Parathyroid adenoma (tissue), 2 donors: ENCODE measurements at regions not wholly inside any gene's neighbourhood (a gene's known extent, or its start where the extent isn't known, plus 50 kb on each side); places are given as distances from the start of the nearest gene placed in this dataset.

Experiments
- H2AFZ ChIP-seq: fragments of 300-600 bp; sonication (generic); one replicate; pipeline ENCODE4 v1.7.0; 2017; ENCODE audit warnings: antibody characterized with exemption, mild to moderate bottlenecking
- H3K27ac ChIP-seq: fragments of 300-600 bp; sonication (generic); one replicate; pipeline ENCODE4 v1.7.0; 2017
- H3K27me3 ChIP-seq: fragments of 300-600 bp; sonication (generic); one replicate; pipeline ENCODE4 v1.7.0; 2017; ENCODE audit warnings: low read length; ENCODE audit not compliant: control insufficient read depth, insufficient read depth
- H3K36me3 ChIP-seq: fragments of 300-600 bp; sonication (generic); one replicate; pipeline ENCODE4 v1.7.0; 2017; ENCODE audit warnings: low read length; ENCODE audit not compliant: control insufficient read depth, insufficient read depth
- H3K4me1 ChIP-seq: fragments of 300-600 bp; sonication (generic); one replicate; pipeline ENCODE4 v1.7.0; 2017; ENCODE audit warnings: control low read depth
- H3K4me2 ChIP-seq: fragments of 300-600 bp; sonication (generic); one replicate; pipeline ENCODE4 v1.7.0; 2017; ENCODE audit warnings: low read length
- H3K4me3 ChIP-seq: fragments of 300-600 bp; sonication (generic); one replicate; pipeline ENCODE4 v1.7.0; 2017; ENCODE audit warnings: low read depth, low read length
- H3K79me2 ChIP-seq: fragments of 300-600 bp; sonication (generic); one replicate; pipeline ENCODE4 v1.7.0; 2017; ENCODE audit warnings: control low read depth
- H3K9ac ChIP-seq: fragments of 300-600 bp; sonication (generic); one replicate; pipeline ENCODE4 v1.7.0; 2017; ENCODE audit warnings: mild to moderate bottlenecking
- H3K9me3 ChIP-seq: fragments of 300-600 bp; sonication (generic); one replicate; pipeline ENCODE4 v1.7.0; 2017; ENCODE audit warnings: low read length; ENCODE audit not compliant: control insufficient read depth
- TF ChIP-seq, protein P1 (sequence below): fragments of 300-600 bp; sonication (generic); IDR thresholded peaks from one replicate; pipeline ENCODE4 v1.7.0; 2017; ENCODE audit warnings: antibody characterized with exemption, mild to moderate bottlenecking
- donor health status: primary hyperparathyroidism.

DNA sequence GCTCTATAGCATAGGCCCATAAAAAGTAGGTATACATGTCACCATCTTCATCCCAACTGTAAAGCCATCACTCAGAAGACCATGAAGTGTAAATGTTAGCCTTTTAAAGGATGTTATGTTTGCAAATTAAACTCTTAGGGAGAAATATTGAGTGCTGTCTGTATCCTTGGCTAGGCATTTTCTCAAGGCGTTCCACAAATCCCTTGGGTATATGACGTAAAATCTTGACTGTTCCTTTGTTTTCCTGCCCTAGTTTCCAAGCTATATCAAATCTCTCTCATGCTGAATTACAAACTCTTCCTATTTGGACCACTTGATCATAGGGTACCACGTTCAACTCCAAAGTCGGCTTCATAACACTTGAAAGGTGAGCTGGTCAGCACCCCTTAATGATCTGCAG, 486.2 kb downstream of the HDGFL1 start:
- Histone ChIP-seq H3K4me1 (no peaks in the 10 kb centered on the region), H3K9ac (no peak overlapping the region), H3K4me2 (no peak overlapping the region), H3K9me3 (no peaks in the 10 kb centered on the region), H3K36me3 (no peaks in the 10 kb centered on the region), H2AFZ (no peak overlapping the region), H3K27me3 (no peaks in the 10 kb centered on the region), H3K79me2 (no peaks in the 10 kb centered on the region), H3K4me3 (no peak overlapping the region), H3K27ac (no peak overlapping the region)
- TF ChIP-seq, protein P1, sequence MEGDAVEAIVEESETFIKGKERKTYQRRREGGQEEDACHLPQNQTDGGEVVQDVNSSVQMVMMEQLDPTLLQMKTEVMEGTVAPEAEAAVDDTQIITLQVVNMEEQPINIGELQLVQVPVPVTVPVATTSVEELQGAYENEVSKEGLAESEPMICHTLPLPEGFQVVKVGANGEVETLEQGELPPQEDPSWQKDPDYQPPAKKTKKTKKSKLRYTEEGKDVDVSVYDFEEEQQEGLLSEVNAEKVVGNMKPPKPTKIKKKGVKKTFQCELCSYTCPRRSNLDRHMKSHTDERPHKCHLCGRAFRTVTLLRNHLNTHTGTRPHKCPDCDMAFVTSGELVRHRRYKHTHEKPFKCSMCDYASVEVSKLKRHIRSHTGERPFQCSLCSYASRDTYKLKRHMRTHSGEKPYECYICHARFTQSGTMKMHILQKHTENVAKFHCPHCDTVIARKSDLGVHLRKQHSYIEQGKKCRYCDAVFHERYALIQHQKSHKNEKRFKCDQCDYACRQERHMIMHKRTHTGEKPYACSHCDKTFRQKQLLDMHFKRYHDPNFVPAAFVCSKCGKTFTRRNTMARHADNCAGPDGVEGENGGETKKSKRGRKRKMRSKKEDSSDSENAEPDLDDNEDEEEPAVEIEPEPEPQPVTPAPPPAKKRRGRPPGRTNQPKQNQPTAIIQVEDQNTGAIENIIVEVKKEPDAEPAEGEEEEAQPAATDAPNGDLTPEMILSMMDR = no peak

DNA sequence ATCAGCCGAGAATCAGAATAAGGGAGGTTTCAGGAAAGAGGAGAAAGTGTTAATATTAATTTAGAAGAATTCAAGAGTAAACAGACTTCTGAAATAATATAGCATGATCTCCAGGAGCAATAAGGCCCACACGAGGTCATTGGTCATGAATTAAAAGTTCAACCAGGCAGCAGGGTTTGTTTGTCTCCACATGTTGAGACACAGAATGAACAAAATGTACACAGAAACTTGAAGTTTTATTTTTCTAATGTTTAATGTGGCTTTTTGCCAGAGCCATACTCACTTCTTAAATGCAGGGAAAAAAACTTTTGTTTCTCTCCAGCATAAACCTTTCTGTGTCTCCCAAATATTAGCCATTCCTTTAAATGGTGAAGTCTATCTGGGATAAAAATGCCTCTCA, 504.5 kb downstream of the HDGFL1 start:
- Histone ChIP-seq H3K36me3 (no peaks in the 10 kb centered on the region), H3K4me2 (no peak overlapping the region), H3K9ac (no peak overlapping the region), H2AFZ (no peak overlapping the region), H3K4me3 (no peak overlapping the region), H3K9me3 (no peaks in the 10 kb centered on the region), H3K4me1 (no peaks in the 10 kb centered on the region), H3K79me2 (no peaks in the 10 kb centered on the region), H3K27me3 (no peaks in the 10 kb centered on the region), H3K27ac (no peak overlapping the region)
- TF ChIP-seq, protein P1 = no peak

DNA sequence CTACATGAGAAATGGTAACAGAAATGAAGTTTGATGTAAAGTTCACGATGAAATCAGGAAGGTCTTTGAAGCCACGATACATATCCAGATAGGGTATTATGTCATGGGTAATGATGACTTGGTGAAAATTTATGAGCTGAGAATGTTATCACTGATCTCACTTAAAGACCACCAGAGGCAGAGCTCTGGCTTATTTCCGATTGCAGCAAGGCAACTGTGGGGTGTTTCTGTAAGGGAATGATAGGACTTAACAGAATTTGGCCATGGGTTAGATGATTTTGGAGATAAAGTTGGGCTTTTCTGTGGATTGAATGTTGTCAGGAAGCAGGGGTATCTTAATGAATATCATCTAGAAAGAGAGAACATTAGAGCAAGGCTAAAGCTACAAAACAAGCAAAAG, 508.4 kb downstream of the HDGFL1 start:
- Histone ChIP-seq H3K27ac (no peak overlapping the region), H3K9me3 (no peaks in the 10 kb centered on the region), H3K27me3 (no peaks in the 10 kb centered on the region), H3K79me2 (no peaks in the 10 kb centered on the region), H3K4me1 (no peaks in the 10 kb centered on the region), H3K36me3 (no peaks in the 10 kb centered on the region), H3K4me3 (no peak overlapping the region), H3K9ac (no peak overlapping the region), H3K4me2 (no peak overlapping the region), H2AFZ (no peak overlapping the region)
- TF ChIP-seq, protein P1 = no peak

DNA sequence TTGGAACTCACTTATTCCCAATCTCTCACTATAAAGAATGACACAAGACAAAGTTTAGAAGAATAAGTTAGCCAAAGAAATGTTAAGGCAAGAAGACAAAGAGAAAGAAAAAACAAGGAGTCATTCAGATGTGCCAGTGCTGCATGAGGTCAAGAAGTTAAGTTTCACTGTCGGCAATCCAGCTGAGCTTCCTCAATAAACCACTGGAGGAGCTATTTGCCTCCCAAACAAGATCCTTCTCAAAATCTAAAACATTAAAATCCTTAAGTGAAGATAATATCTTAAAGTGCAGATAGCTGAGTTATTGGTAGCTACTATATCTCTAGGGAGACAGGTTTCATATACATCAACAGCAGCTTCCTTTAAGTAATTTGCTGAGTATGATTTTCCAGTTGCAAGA, 512.3 kb downstream of the HDGFL1 start:
- Histone ChIP-seq H3K9me3 (no peaks in the 10 kb centered on the region), H3K4me2 (no peak overlapping the region), H3K27ac (no peak overlapping the region), H3K79me2 (no peaks in the 10 kb centered on the region), H3K4me1 (no peaks in the 10 kb centered on the region), H2AFZ (no peak overlapping the region), H3K4me3 (no peak overlapping the region), H3K9ac (no peak overlapping the region), H3K27me3 (no peaks in the 10 kb centered on the region), H3K36me3 (no peaks in the 10 kb centered on the region)
- TF ChIP-seq, protein P1 = no peak

DNA sequence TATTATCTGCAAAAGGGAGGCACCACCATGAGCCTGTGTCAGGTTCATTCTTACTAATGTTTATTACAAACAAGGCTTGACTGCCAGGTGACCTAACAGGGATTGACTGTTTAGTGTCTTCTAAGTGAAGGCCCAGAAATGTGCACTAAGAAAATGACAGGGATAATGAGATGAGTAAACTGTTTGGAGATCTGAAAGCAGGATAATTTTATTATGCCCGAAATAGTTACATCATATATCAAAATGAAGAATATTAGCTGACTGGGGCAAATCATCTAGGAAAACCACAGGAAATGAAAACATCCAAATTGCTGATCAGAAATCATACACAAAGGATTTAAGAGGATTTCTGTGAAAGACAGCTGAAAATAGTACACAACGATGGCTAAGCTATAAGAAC, 516.7 kb downstream of the HDGFL1 start:
- Histone ChIP-seq H2AFZ (no peak overlapping the region), H3K4me1 (no peaks in the 10 kb centered on the region), H3K79me2 (no peaks in the 10 kb centered on the region), H3K9ac (no peak overlapping the region), H3K9me3 (no peaks in the 10 kb centered on the region), H3K27ac (no peak overlapping the region), H3K4me2 (no peak overlapping the region), H3K36me3 (no peaks in the 10 kb centered on the region), H3K4me3 (no peak overlapping the region), H3K27me3 (no peaks in the 10 kb centered on the region)
- TF ChIP-seq, protein P1 = no peak
